ENCODE measurements at regions not wholly inside any gene's neighbourhood (a gene's known extent, or its start where the extent isn't known, plus 50 kb on each side); places are given as distances from the start of the nearest gene placed in this dataset.

DNA sequence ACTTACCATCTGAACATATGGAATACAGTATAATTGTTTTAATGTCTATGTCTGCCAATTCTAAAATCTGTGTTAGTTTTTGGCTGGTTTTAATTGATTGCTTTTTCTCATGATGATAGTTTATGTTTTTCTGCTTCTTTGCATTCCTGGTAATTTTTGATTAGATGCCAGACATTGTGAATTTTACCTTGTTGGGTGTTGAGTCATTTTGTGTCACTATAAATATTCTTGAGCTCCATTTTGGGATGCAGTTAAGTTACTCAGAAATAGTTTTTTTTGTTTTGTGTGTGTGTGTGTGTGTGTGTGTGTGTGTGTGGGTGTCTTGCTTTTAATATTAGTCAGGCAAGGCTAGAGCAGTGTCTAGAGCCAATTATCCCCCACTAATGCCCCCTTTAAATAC, 818.8 kb upstream of the NR2F2 start:
- DNase-seq = no peak
- Histone ChIP-seq H3K27ac (no peak overlapping the region), H3K9me3 (no peaks in the 10 kb centered on the region), H3K36me3 (no peaks in the 10 kb centered on the region), H3K4me3 (no peak overlapping the region), H3K27me3 (no peaks in the 10 kb centered on the region), H3K4me1 (no peaks in the 10 kb centered on the region)
- TF ChIP-seq POLR2A (IDR thresholded peaks at IDR 0.05) = no peak
- TF ChIP-seq, protein P1, sequence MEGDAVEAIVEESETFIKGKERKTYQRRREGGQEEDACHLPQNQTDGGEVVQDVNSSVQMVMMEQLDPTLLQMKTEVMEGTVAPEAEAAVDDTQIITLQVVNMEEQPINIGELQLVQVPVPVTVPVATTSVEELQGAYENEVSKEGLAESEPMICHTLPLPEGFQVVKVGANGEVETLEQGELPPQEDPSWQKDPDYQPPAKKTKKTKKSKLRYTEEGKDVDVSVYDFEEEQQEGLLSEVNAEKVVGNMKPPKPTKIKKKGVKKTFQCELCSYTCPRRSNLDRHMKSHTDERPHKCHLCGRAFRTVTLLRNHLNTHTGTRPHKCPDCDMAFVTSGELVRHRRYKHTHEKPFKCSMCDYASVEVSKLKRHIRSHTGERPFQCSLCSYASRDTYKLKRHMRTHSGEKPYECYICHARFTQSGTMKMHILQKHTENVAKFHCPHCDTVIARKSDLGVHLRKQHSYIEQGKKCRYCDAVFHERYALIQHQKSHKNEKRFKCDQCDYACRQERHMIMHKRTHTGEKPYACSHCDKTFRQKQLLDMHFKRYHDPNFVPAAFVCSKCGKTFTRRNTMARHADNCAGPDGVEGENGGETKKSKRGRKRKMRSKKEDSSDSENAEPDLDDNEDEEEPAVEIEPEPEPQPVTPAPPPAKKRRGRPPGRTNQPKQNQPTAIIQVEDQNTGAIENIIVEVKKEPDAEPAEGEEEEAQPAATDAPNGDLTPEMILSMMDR (IDR thresholded peaks at IDR 0.05) = no peak
- intact Hi-C loops (cut with DNase I) = no loop called here

DNA sequence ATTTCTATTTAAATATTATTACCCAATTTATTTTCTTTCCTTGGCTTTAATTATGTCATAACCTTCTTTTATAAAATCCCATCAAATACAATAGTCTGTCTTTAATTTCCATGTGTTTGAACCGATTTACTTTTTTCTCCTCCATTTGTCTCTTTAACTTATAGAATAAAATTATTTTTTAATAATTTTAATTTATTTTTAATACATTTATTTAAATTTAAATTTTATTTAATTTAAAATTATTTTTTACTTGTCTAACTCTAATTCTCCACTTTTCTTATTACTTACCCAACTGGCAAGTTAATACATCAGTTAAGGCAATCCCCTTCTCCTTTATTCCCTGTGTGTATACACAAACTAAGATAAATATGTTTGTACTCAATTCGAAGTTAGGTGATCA, 817.6 kb upstream of the NR2F2 start:
- Histone ChIP-seq H3K27me3 (no peaks in the 10 kb centered on the region), H3K9me3 (no peaks in the 10 kb centered on the region), H3K4me1 (no peaks in the 10 kb centered on the region), H3K27ac (no peak overlapping the region), H3K36me3 (no peaks in the 10 kb centered on the region), H3K4me3 (no peak overlapping the region)
- 61 to 64% methylated on average over 2 of the region's 2 CpGs for WGBS, 2 donors
- DNase-seq = no peak
- TF ChIP-seq, protein P1 (IDR thresholded peaks at IDR 0.05) = no peak
- TF ChIP-seq POLR2A (IDR thresholded peaks at IDR 0.05) = no peak
- intact Hi-C loops (cut with DNase I) = no loop called here

DNA sequence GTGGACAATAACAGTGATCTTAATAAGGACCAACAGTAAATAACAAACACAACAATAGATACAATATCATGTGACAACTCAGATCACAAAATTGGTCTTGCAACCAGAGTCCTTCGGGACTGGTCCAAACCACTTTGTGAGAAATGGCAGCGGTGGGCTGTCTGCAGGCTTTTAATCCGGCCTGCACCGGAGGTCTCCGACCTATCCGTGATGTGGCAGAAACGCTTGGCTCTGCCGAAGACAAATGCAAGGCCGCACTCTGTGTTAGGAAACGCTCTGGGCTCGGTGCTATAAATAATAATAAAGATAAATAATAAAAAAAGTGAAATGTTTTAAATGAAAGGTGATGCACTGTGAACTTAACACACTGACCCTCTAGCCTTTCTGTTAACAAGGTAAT, 810.6 kb upstream of the NR2F2 start:
- no peaks in the 10 kb centered on the region for H3K27me3 ChIP-seq
- H3K36me3 ChIP-seq = no peaks in the 10 kb centered on the region
- no peaks in the 10 kb centered on the region for H3K9me3 ChIP-seq
- no peak overlapping the region for H3K4me3 ChIP-seq
- 87 to 93% methylated on average over 11 of the region's 11 CpGs for WGBS, 2 donors
- TF ChIP-seq POLR2A (IDR thresholded peaks at IDR 0.05) = no peak
- TF ChIP-seq, protein P1 (IDR thresholded peaks at IDR 0.05) = no peak
- H3K27ac ChIP-seq = no peak overlapping the region
- no peak for DNase-seq
- H3K4me1 ChIP-seq = no peaks in the 10 kb centered on the region
- intact Hi-C loops (cut with DNase I) = no loop called here

DNA sequence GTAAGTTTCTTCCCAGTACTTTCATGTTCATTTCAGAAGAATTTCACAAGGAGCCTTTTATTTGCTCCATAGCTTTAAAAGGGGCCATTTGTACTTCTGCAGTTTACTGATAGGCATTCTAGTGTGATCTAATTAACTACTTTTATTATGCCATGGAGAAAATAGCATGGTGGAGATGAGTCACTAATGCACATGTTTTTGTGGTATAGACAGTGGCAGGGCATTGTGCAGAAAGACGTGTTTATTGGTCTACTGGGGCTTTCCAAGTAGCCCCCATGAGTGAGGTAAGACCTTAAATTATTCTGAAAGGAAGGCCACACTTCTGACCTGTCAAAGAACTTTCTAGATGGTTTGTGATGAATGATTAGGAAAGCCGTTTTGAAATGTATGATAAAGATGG, 810.0 kb upstream of the NR2F2 start:
- DNase-seq = no peak
- H3K9me3 ChIP-seq = no peaks in the 10 kb centered on the region
- intact Hi-C loops (cut with DNase I) = no loop called here
- H3K4me1 ChIP-seq = no peaks in the 10 kb centered on the region
- TF ChIP-seq, protein P1 (IDR thresholded peaks at IDR 0.05) = no peak
- no peak for TF ChIP-seq POLR2A (IDR thresholded peaks at IDR 0.05)
- no peaks in the 10 kb centered on the region for H3K36me3 ChIP-seq
- no peak overlapping the region for H3K27ac ChIP-seq
- H3K27me3 ChIP-seq = no peaks in the 10 kb centered on the region
- no peak overlapping the region for H3K4me3 ChIP-seq
- WGBS, 2 donors = 30 to 41% methylated on average over 2 of the region's 2 CpGs

DNA sequence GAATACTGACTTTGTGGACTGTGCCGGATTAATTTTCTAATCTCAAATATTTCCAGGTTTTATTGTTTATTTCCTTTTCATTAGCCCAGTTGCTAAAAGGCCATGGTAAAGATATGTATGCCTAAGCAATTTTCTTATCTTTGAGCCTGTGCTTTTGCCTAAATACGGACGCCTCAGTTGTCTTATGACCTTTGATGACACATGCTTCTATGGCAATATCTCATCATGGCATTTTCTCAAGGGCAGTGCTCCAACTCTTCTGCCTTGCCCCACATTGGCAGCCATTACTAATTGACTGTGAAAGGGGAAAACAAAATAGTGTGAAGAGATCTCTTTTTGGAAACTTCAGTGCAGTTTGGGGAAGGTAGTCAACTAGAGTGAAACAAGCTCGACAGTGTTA, 809.6 kb upstream of the NR2F2 start:
- no peak for DNase-seq
- no peaks in the 10 kb centered on the region for H3K36me3 ChIP-seq
- H3K9me3 ChIP-seq = no peaks in the 10 kb centered on the region
- no peak overlapping the region for H3K4me3 ChIP-seq
- no peaks in the 10 kb centered on the region for H3K27me3 ChIP-seq
- intact Hi-C loops (cut with DNase I) = no loop called here
- TF ChIP-seq, protein P1 (IDR thresholded peaks at IDR 0.05) = no peak
- no peak for TF ChIP-seq POLR2A (IDR thresholded peaks at IDR 0.05)
- H3K27ac ChIP-seq = no peak overlapping the region
- H3K4me1 ChIP-seq = no peaks in the 10 kb centered on the region
- WGBS, 2 donors = 73 to 78% methylated on average over 4 of the region's 4 CpGs
